ENCODE measurements at regions not wholly inside any gene's neighbourhood (a gene's known extent, or its start where the extent isn't known, plus 50 kb on each side); places are given as distances from the start of the nearest gene placed in this dataset.

- no peak for TF ChIP-seq GABPA (IDR thresholded peaks at IDR 0.05; ENCODE audit: borderline replicate concordance, insufficient read depth, low read length)
These were observed 209.4 kb downstream of the FOXA2 start (continued) for GRCh38 chr20:22374678-22375590.

Measured in H1 (cell line).